ENCODE measurements at regions not wholly inside any gene's neighbourhood (a gene's known extent, or its start where the extent isn't known, plus 50 kb on each side); places are given as distances from the start of the nearest gene placed in this dataset.

DNA sequence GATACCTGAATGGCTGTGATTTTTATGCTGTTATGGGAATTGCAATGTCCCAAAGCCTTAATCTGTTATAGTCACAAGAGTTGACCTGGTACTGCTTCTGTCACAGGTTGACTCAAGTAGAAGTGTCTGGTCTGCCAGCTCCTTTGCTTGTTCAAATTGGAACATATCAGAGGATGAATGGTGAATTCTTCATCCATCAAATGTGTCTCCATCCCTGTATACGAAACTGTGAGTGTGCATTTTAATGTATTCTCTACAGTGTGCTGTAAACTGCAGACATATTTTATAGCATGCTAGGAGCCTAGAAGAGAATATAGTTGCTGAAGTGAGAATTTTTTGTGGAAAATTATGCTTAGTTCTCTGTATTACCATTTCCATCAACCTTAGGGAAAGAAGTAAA is 608.4 kb downstream of the AMY1C start:
- no peaks in the 10 kb centered on the region for H3K36me3 Mint-ChIP-seq (ENCODE audit: low read depth)
- no peak overlapping the region for H3K4me3 Mint-ChIP-seq
- no peaks in the 10 kb centered on the region for H3K27me3 Mint-ChIP-seq (ENCODE audit: low read depth)
- DNase-seq (no peak), ATAC-seq (no peak)
- ChIA-PET POLR2A (no interaction called here), CTCF (no interaction called here)
- H3K27ac Mint-ChIP-seq = no peak overlapping the region
- H3K9me3 Mint-ChIP-seq (ENCODE audit: insufficient read depth) = peaks cover 17% of the 10 kb centered on the region
- H3K4me1 Mint-ChIP-seq (ENCODE audit: low read depth) = no peaks in the 10 kb centered on the region

DNA sequence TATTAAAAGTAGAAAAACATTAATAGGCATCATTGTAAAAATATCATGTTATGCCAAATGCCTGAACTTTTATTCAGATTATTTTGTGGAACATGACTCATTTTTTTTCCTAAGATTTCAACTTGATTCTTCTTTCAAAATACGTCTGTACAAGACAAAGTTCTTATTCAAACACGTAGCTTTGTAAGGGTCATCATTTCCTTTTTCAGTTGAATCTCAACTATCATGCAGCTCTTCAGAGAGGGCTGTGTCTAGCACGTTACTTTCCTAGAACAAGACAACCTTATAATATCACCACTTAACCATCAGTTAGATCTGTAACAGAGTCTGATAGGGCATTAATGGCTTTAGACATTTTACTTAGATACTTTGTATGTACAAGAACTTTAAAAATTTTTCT is 608.9 kb downstream of the AMY1C start:
- Mint-ChIP-seq H3K36me3 (ENCODE audit: low read depth) (no peaks in the 10 kb centered on the region), H3K9me3 (ENCODE audit: insufficient read depth) (peaks cover 22% of the 10 kb centered on the region), H3K27ac (no peak overlapping the region), H3K27me3 (ENCODE audit: low read depth) (no peaks in the 10 kb centered on the region), H3K4me3 (no peak overlapping the region), H3K4me1 (ENCODE audit: low read depth) (no peaks in the 10 kb centered on the region)
- DNase-seq (no peak), ATAC-seq (no peak)
- CTCF ChIA-PET = no interaction called here
- POLR2A ChIA-PET = no interaction called here

DNA sequence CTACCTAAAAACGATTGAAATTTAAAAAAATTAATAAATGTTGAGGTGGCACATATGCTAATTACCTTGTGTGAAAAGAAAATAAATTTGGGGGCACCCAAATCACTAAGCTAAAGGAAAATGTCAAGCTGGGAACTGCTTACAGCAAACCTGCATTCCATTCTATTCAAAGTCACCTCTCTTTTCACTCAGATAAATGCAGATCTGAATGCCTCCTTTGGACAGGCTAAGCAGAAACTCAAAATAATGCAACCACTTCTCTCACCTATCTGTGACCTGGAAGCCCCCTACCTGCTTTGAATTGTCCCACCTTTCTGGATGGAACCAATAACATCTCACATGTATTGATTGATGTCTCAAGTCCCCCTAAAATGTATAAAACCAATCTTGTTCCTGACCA is 628.7 kb downstream of the AMY1C start:
- ChIA-PET CTCF (no interaction called here), POLR2A (no interaction called here)
- no peaks in the 10 kb centered on the region for H3K4me1 Mint-ChIP-seq (ENCODE audit: low read depth)
- ATAC-seq (no peak), DNase-seq (no peak)
- peaks cover 15% of the 10 kb centered on the region for H3K9me3 Mint-ChIP-seq (ENCODE audit: insufficient read depth)
- H3K36me3 Mint-ChIP-seq (ENCODE audit: low read depth) = no peaks in the 10 kb centered on the region
- H3K4me3 Mint-ChIP-seq = no peak overlapping the region
- no peak overlapping the region for H3K27ac Mint-ChIP-seq
- H3K27me3 Mint-ChIP-seq (ENCODE audit: low read depth) = no peaks in the 10 kb centered on the region

DNA sequence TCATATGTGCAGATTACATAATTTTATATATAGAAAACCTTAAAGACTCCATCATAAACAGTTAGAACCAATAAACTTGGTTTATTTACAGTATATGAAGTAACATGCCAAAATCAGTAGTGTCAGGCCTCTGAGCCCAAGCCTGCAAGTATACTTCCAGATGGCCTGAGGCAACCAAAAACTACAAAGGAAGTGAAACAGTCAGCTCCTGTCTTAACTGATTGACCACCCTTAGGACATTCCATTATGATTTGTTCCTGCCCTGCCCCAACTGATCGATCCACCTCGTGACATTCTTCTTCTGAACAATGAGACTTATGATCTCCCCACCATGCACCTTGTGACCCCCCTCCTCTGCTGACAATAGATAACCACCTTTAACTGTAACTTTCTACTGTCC is 630.3 kb downstream of the AMY1C start:
- ChIA-PET CTCF (no interaction called here), POLR2A (interaction anchor here (0.5 kb wide), 1 partner anchor 861 kb away, joined by 3 read pairs; no protein-coding TSS in a partner anchor)
- no peaks in the 10 kb centered on the region for H3K36me3 Mint-ChIP-seq (ENCODE audit: low read depth)
- H3K27ac Mint-ChIP-seq = no peak overlapping the region
- H3K9me3 Mint-ChIP-seq (ENCODE audit: insufficient read depth) = peaks cover 15% of the 10 kb centered on the region
- DNase-seq = no peak
- H3K27me3 Mint-ChIP-seq (ENCODE audit: low read depth) = no peaks in the 10 kb centered on the region
- no peak for ATAC-seq
- no peaks in the 10 kb centered on the region for H3K4me1 Mint-ChIP-seq (ENCODE audit: low read depth)
- no peak overlapping the region for H3K4me3 Mint-ChIP-seq

DNA sequence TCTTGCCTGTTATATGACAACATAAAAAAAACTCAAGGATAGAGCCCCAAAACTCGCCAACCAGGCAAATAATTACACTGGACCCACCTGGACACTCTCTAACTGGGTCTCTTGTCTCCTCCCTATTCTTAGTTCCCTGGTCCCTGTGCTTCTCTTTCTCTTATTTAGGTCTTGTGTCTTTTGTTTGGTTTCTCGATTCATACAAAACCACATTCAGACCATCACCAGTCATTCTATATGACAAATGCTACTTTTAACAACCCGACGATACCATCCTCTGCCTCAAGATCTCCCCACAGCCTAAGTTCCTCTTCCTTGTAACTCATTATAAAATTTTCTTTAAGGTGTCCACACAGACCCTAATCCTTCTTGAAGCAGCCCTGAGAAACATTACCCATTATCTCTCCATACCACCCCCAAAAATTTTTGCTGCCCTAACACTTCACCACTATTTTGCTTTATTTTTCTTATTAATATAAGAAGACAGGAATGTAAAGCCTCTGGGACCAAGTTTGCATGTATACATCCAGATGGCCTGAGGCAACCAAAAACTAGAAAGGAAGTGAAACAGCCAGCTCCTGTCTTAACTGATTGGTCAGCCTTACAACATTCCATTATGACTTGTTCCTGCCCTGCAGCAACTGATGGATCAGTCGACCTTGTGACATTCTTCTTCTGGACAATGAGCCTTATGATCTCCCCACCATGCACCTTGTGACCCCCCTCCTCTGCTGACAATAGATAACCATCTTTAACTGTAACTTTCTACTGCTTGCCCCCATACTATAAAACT is 638.2 kb downstream of the AMY1C start:
- Mint-ChIP-seq H3K4me1 (ENCODE audit: low read depth) (no peaks in the 10 kb centered on the region), H3K27ac (no peak overlapping the region), H3K4me3 (no peak overlapping the region), H3K27me3 (ENCODE audit: low read depth) (no peaks in the 10 kb centered on the region), H3K9me3 (ENCODE audit: insufficient read depth) (peaks cover 6% of the 10 kb centered on the region), H3K36me3 (ENCODE audit: low read depth) (no peaks in the 10 kb centered on the region)
- DNase-seq (no peak), ATAC-seq (no peak)
- ChIA-PET POLR2A (no interaction called here), CTCF (no interaction called here)

DNA sequence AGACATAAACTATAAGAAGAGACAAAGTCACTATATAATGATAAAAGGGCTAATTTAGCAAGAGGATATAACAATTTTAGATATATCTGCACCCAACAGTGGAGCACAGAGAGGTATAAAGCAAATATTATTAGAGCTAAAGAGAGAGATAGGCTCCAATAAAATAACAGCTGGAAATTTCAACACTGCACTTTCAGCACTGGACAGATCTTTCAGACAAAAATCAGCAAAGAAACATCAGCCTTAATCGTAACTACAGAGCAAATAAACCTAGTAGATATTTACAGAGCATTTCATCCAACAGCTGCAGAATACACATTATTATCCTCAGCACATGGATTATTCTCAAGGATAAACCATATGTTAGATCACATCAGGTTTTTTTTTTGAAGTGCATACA is 642.9 kb downstream of the AMY1C start:
- Mint-ChIP-seq H3K27ac (no peak overlapping the region), H3K36me3 (ENCODE audit: low read depth) (no peaks in the 10 kb centered on the region), H3K4me3 (no peak overlapping the region), H3K9me3 (ENCODE audit: insufficient read depth) (peaks cover 22% of the 10 kb centered on the region), H3K4me1 (ENCODE audit: low read depth) (no peaks in the 10 kb centered on the region), H3K27me3 (ENCODE audit: low read depth) (no peaks in the 10 kb centered on the region)
- DNase-seq = no peak
- no peak for ATAC-seq
- CTCF ChIA-PET = no interaction called here
- POLR2A ChIA-PET = no interaction called here

DNA sequence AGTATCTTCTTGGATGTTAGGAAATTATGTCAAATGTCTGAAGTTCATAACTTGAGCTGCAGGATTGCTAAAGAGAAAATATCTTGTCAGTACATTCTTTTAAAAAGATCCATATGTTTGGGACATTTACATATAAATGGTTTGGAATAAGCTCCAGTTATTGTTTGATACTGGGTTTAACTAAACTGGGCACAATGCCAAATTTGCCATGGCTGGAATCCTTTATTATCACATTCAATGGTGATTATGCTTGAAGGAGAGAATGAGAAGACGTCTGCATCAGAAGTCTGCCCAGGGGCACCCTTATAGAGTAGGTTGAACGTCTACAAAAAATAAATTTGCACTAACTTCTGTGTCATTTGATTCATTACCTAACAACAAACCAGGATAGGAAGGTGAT is 652.5 kb downstream of the AMY1C start:
- H3K27me3 Mint-ChIP-seq (ENCODE audit: low read depth) = no peaks in the 10 kb centered on the region
- H3K4me1 Mint-ChIP-seq (ENCODE audit: low read depth) = no peaks in the 10 kb centered on the region
- H3K27ac Mint-ChIP-seq = no peak overlapping the region
- no peak overlapping the region for H3K4me3 Mint-ChIP-seq
- DNase-seq (no peak), ATAC-seq (no peak)
- ChIA-PET CTCF (no interaction called here), POLR2A (no interaction called here)
- H3K36me3 Mint-ChIP-seq (ENCODE audit: low read depth) = no peaks in the 10 kb centered on the region
- H3K9me3 Mint-ChIP-seq (ENCODE audit: insufficient read depth) = peaks cover 25% of the 10 kb centered on the region

DNA sequence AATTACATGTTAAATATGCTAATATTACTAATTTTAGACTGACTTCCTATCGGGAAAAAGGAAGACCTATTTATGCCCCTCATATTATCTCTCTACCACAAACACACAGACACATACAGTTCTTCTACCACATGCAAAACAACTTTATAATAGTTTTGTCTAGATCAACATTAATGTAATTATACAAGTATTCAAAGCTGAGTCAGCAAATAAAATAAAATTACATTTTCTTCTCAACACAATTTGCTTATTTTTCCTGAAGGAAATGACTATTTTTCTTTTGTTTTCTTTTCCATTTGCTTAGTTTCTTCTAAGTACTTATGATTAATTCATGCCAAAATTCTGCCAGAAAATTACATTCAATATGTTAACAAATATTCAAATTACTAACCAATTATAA is 654.2 kb downstream of the AMY1C start:
- DNase-seq (no peak), ATAC-seq (no peak)
- POLR2A ChIA-PET = no interaction called here
- CTCF ChIA-PET = no interaction called here
- no peaks in the 10 kb centered on the region for H3K27me3 Mint-ChIP-seq (ENCODE audit: low read depth)
- peaks cover 11% of the 10 kb centered on the region for H3K9me3 Mint-ChIP-seq (ENCODE audit: insufficient read depth)
- no peaks in the 10 kb centered on the region for H3K36me3 Mint-ChIP-seq (ENCODE audit: low read depth)
- no peak overlapping the region for H3K4me3 Mint-ChIP-seq
- H3K4me1 Mint-ChIP-seq (ENCODE audit: low read depth) = no peaks in the 10 kb centered on the region
- no peak overlapping the region for H3K27ac Mint-ChIP-seq

DNA sequence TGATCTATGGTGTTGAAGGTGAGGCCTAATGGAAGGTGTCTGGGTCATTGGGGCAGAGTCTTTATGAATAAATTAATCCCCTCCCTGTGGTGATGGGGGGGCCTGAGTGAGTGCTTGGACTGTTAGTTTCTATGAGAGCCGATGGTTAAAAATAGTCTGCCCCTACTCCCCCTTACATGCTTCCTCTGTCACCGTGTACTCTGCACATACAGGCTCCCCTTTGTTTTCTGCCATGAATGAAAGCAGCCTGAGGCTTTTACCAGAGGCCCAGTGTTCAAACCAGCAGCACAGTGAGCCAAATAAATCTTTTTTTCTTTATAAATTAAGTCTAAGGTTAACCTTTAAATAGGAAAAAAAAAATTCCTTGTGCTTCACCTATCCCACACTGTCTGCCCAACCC is 657.0 kb downstream of the AMY1C start:
- DNase-seq (no peak), ATAC-seq (no peak)
- POLR2A ChIA-PET = no interaction called here
- H3K36me3 Mint-ChIP-seq (ENCODE audit: low read depth) = no peaks in the 10 kb centered on the region
- no peak overlapping the region for H3K27ac Mint-ChIP-seq
- no peaks in the 10 kb centered on the region for H3K4me1 Mint-ChIP-seq (ENCODE audit: low read depth)
- H3K27me3 Mint-ChIP-seq (ENCODE audit: low read depth) = no peaks in the 10 kb centered on the region
- peaks cover 10% of the 10 kb centered on the region for H3K9me3 Mint-ChIP-seq (ENCODE audit: insufficient read depth)
- CTCF ChIA-PET = no interaction called here
- H3K4me3 Mint-ChIP-seq = no peak overlapping the region

DNA sequence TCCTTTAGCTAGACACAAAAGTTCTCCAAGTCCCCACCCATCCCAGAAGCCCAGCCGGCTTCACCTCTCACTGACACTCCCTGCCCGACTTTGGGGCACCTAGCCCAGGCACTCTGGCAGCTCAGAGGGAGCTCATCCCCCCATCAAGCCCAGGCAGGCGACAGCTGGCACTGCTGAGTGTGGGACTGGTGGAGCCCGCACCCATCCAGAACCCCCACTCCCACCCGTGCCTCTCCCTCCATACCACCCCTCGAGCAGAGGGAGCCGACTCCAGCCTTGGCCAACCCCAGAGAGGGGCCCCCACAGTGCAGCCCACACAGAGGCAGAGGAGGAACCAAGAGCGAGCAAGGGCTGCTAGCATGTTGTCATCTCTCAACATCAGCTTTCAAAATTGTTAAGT is 658.6 kb downstream of the AMY1C start:
- Mint-ChIP-seq H3K4me3 (no peak overlapping the region), H3K27me3 (ENCODE audit: low read depth) (no peaks in the 10 kb centered on the region), H3K9me3 (ENCODE audit: insufficient read depth) (peaks cover 13% of the 10 kb centered on the region), H3K27ac (no peak overlapping the region), H3K36me3 (ENCODE audit: low read depth) (no peaks in the 10 kb centered on the region), H3K4me1 (ENCODE audit: low read depth) (no peaks in the 10 kb centered on the region)
- ATAC-seq (no peak), DNase-seq (no peak)
- ChIA-PET POLR2A (no interaction called here), CTCF (no interaction called here)

DNA sequence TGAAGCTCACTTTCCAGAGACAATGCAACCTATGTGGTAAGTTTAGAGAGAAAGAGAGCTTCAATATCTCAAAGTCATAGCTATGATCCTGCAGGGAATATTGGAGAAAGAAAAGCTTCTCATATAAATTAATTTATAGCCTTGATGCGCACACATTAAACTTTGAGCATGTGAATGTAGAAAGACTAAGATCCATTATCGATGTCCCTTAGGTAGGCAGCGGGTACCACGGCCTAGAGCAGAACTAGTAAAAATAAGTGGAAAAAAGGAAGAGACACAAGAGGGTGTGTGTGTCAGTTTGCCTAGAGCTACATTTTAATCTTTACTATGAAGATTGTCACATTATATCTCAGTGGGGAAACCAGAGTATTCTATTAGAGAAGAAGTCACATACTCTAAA is 685.6 kb downstream of the AMY1C start:
- H3K27ac Mint-ChIP-seq = no peak overlapping the region
- ChIA-PET POLR2A (no interaction called here), CTCF (no interaction called here)
- H3K27me3 Mint-ChIP-seq (ENCODE audit: low read depth) = no peaks in the 10 kb centered on the region
- H3K4me3 Mint-ChIP-seq = no peak overlapping the region
- H3K9me3 Mint-ChIP-seq (ENCODE audit: insufficient read depth) = peaks cover 25% of the 10 kb centered on the region
- H3K36me3 Mint-ChIP-seq (ENCODE audit: low read depth) = no peaks in the 10 kb centered on the region
- no peak for ATAC-seq
- DNase-seq = no peak
- H3K4me1 Mint-ChIP-seq (ENCODE audit: low read depth) = no peaks in the 10 kb centered on the region

DNA sequence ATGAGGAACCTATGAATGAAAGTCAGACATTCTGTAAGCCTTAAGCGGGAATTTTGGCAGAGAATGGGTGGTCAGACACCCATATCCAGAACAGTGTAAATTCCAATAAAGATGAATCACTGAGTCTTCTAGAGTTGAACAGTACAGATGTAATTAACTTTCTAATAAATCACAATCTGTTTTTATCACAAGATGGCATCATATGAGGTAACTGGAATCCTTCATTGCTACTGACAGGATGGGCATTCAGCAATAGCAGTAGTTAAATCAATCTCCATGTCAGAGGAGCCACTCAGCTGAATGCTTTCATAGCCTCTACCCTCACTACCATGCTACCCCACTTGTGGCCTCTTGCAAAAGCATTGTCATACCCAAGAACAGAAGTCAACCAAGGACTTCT is 690.3 kb downstream of the AMY1C start:
- ChIA-PET CTCF (no interaction called here), POLR2A (no interaction called here)
- Mint-ChIP-seq H3K4me3 (no peak overlapping the region), H3K36me3 (ENCODE audit: low read depth) (no peaks in the 10 kb centered on the region), H3K4me1 (ENCODE audit: low read depth) (no peaks in the 10 kb centered on the region), H3K27me3 (ENCODE audit: low read depth) (no peaks in the 10 kb centered on the region), H3K9me3 (ENCODE audit: insufficient read depth) (peaks cover 36% of the 10 kb centered on the region), H3K27ac (no peak overlapping the region)
- DNase-seq (no peak), ATAC-seq (no peak)

DNA sequence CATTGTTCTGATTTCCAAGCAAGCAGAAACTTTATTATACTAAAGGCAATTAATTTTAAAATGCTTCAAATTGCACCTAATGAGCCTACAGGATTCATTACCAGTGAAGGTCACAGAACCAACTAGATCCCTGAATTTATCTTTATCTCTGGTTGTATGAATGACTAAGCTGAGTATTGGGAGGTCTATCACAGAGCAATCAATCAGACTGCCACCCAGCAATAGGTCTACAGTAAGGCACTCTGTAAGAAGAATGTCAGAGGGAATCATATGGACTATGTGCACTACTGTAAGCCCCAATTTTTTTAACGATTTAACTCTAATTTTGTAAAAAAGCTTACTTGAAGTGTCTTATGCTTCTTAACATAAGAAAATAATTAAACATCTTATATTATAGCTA is 707.0 kb downstream of the AMY1C start:
- Mint-ChIP-seq H3K27me3 (ENCODE audit: low read depth) (no peaks in the 10 kb centered on the region), H3K36me3 (ENCODE audit: low read depth) (no peaks in the 10 kb centered on the region), H3K4me3 (no peak overlapping the region), H3K27ac (no peak overlapping the region), H3K9me3 (ENCODE audit: insufficient read depth) (peaks cover 25% of the 10 kb centered on the region), H3K4me1 (ENCODE audit: low read depth) (no peaks in the 10 kb centered on the region)
- ChIA-PET CTCF (no interaction called here), POLR2A (no interaction called here)
- DNase-seq (no peak), ATAC-seq (no peak)

Data from activated CD8-positive, alpha-beta T cell treated with anti-CD3 and anti-CD28 coated beads, Interleukin-2, amount 10 ng/mL, durations not matched to agents 7 days and 5 days (primary cell).